ENCODE measurements at regions not wholly inside any gene's neighbourhood (a gene's known extent, or its start where the extent isn't known, plus 50 kb on each side); places are given as distances from the start of the nearest gene placed in this dataset.

DNA sequence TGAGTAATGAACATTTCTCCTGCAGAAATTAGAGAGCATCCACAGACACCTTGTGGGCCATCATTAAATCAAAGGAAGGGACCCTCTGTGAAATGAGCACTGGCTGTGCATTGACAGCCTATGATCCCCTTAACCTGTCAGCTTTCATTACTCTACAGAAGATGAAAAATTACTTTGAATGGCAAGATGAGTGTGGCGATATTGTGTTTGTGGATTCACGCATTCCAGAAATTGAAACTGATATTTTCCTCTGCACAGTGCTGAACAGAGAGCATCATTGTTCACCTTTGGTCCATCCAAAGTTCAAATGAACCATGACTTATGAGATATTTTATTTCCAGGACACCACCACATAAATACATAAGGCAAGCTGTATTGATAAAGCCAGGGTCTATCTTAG, 374.8 kb upstream of the ANXA10 start:
- DNase-seq (ENCODE audit: low read depth, low spot score) = no peak
- TF ChIP-seq CTCF (IDR thresholded peaks at IDR 0.05; ENCODE audit: low read depth, low read length) = no peak
- in situ Hi-C loops (cut with HindIII; ENCODE audit: low sequenced_read_pairs) = no loop called here
- no peak overlapping the region for H3K4me3 ChIP-seq (ENCODE audit: low read depth, low read length)

GRCh38 chr4:167721617-167722486, 370.5 kb upstream of the ANXA10 start:
- no peak for DNase-seq (ENCODE audit: low read depth, low spot score)
- TF ChIP-seq CTCF (IDR thresholded peaks at IDR 0.05; ENCODE audit: low read depth, low read length) = no peak
- in situ Hi-C loops (cut with HindIII; ENCODE audit: low sequenced_read_pairs) = no loop called here
- H3K4me3 ChIP-seq (ENCODE audit: low read depth, low read length) = no peak overlapping the region

DNA sequence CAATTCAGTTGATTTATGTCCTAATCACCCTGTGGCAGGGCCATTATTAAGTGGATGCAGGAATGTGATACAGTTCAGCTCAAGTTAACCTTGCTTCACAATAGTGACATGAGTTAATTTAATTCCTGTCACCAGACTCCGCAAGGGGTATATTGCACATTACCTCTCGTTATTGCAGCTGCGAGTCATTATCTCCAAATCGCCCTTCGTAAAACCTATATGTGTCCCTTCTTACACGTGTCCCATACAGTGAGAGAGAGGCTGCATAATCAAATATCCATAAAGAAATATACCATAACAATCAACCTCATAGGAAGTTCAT, 369.9 kb upstream of the ANXA10 start:
- H3K4me3 ChIP-seq (ENCODE audit: low read depth, low read length) = no peak overlapping the region
- in situ Hi-C loops (cut with HindIII; ENCODE audit: low sequenced_read_pairs) = no loop called here
- no peak for DNase-seq (ENCODE audit: low read depth, low spot score)
- no peak for TF ChIP-seq CTCF (IDR thresholded peaks at IDR 0.05; ENCODE audit: low read depth, low read length)

DNA sequence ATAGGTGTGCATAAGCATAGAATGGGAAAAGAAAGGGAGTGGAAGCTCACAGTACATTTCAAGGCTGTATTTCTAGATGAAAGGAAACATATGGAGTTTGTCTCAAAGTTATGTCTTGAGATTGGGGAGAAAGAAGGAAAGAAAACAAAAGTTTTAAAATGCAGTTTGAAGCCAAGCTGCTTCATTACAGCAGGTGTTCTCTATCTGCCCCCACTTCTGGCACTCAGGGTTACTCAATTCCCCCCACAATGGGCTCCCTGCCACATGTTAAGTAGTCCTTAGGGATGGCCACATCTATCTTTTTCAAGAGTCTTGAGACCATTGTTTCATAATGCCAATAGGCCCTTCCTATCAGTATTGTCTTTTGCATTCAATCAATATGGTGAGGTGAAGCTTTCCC, 367.4 kb upstream of the ANXA10 start:
- no peak for DNase-seq (ENCODE audit: low read depth, low spot score)
- in situ Hi-C loops (cut with HindIII; ENCODE audit: low sequenced_read_pairs) = no loop called here
- TF ChIP-seq CTCF (IDR thresholded peaks at IDR 0.05; ENCODE audit: low read depth, low read length) = no peak
- no peak overlapping the region for H3K4me3 ChIP-seq (ENCODE audit: low read depth, low read length)

- TF ChIP-seq CTCF (IDR thresholded peaks at IDR 0.05; ENCODE audit: low read depth, low read length) = no peak
- in situ Hi-C loops (cut with HindIII; ENCODE audit: low sequenced_read_pairs) = no loop called here
- no peak overlapping the region for H3K4me3 ChIP-seq (ENCODE audit: low read depth, low read length)
- DNase-seq (ENCODE audit: low read depth, low spot score) = no peak
Measured at GRCh38 chr4:167730769-167731168, 361.6 kb upstream of the ANXA10 start.

DNA sequence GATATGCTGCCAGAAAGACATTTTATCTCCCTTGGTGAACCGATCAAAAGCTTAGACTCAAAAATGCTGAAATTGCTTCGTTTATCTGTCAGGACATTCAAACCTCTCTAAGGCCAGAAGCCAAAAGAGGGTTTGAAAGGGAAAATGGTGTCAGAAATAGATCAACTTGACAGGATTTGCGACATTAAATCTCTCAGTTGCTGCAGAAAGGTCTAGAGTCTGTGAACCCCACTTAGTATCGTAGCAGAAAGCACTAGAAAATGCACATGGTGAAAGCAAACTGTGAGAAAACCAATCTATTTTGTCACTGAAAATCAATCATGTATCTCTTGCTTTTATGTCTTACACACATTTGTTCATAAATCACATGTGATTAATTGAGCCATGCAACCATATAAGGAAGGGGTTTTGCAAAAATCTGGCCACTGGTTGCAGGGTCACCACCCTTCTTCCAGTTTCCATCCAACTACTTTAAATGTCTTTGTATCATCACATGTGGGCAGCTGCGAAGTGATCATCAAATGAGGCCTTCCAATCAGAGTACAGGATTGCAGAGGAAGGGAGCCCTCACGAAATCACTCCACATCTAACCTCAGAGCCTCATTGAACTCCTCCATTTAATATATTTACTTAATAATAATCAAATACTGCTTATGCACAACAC, 347.2 kb upstream of the ANXA10 start:
- in situ Hi-C loops (cut with HindIII; ENCODE audit: low sequenced_read_pairs) = no loop called here
- TF ChIP-seq CTCF (IDR thresholded peaks at IDR 0.05; ENCODE audit: low read depth, low read length) = no peak
- H3K4me3 ChIP-seq (ENCODE audit: low read depth, low read length) = no peak overlapping the region
- no peak for DNase-seq (ENCODE audit: low read depth, low spot score)
